ENCODE measurements at regions not wholly inside any gene's neighbourhood (a gene's known extent, or its start where the extent isn't known, plus 50 kb on each side); places are given as distances from the start of the nearest gene placed in this dataset.
"Not testable (repeated sequence)": the region's sequence is repeated elsewhere in the genome, so short reads cannot be mapped to it uniquely, and the experiment has no call there.

DNA sequence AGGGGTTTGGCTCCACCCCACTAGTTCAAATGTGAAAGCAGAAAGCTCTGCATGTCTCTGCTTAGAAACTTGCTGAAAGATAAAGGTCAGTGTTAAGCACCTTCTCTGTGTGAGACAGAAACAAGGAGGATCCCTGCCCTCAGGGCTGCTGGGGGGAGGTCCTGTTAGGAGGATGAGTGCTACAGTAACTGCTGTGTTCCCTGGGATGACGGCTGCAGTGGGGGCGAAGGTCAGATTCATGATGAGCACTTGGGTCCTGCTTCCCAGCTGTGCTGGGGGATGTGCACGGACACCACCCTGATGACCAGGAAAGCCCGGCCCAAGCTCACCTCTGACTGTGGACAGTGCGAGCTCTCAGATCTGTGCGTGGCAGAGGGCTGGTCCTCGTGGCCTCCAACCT lies 252.6 kb downstream of the DLL1 start:
- DNase-seq = no peak
- no TSS peak for BruUV-seq (replicated peaks)
- intact Hi-C loops (cut with micrococcal nuclease; ENCODE audit: unreplicated experiment) = no loop called here
- Mint-ChIP-seq H3K27ac (ENCODE audit: unreplicated experiment) (no peak overlapping the region), H3K4me1 (ENCODE audit: low read depth, unreplicated experiment) (no peaks in the 10 kb centered on the region), H3K4me3 (ENCODE audit: low read depth, unreplicated experiment) (no peak overlapping the region), H3K27me3 (ENCODE audit: unreplicated experiment) (peaks cover 33% of the 10 kb centered on the region), H3K36me3 (ENCODE audit: insufficient read depth, unreplicated experiment) (no peaks in the 10 kb centered on the region), H3K9me3 (ENCODE audit: low read depth, unreplicated experiment) (peaks cover 6% of the 10 kb centered on the region)
- CTCF ChIA-PET = no interaction called here
- TF ChIP-seq, protein P1, sequence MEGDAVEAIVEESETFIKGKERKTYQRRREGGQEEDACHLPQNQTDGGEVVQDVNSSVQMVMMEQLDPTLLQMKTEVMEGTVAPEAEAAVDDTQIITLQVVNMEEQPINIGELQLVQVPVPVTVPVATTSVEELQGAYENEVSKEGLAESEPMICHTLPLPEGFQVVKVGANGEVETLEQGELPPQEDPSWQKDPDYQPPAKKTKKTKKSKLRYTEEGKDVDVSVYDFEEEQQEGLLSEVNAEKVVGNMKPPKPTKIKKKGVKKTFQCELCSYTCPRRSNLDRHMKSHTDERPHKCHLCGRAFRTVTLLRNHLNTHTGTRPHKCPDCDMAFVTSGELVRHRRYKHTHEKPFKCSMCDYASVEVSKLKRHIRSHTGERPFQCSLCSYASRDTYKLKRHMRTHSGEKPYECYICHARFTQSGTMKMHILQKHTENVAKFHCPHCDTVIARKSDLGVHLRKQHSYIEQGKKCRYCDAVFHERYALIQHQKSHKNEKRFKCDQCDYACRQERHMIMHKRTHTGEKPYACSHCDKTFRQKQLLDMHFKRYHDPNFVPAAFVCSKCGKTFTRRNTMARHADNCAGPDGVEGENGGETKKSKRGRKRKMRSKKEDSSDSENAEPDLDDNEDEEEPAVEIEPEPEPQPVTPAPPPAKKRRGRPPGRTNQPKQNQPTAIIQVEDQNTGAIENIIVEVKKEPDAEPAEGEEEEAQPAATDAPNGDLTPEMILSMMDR (IDR thresholded peaks at IDR 0.05; ENCODE audit: unreplicated experiment) = no peak

DNA sequence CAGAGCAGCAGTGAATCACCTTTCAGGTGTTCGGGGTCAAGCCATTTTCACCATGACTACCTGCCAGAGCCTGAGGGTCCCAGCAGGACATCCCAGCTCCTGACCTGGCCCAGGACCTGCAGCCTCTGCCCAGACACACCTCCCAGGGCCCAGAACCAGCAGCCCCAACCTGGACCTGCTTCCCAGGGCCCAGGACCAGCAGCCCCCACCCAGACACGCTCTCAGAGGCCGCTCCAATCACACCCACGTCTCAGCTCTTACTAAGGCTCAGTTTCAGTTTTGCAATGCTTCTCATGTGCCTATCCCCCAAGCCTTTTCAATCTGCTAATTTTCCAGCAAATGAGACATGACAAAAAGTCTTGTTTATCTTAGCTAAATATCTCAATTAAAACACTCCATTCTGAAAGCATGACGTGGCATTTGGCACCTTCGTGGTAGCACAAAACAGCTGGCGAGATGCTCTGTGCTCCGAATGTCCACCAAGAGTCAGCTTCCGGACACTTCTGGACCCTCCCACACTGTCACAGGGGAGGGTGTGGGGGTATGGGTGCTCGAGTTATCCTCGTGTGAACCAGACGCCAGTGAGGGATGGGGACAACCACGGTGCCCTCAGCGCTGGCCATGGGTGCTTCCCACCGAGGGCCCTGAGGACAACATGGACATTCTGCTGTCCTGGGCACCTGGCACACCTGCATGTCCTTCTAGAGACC lies 253.2 kb downstream of the DLL1 start:
- Mint-ChIP-seq H3K9me3 (ENCODE audit: low read depth, unreplicated experiment) (peaks cover 7% of the 10 kb centered on the region), H3K36me3 (ENCODE audit: insufficient read depth, unreplicated experiment) (no peaks in the 10 kb centered on the region), H3K4me1 (ENCODE audit: low read depth, unreplicated experiment) (no peaks in the 10 kb centered on the region), H3K27me3 (ENCODE audit: unreplicated experiment) (peaks cover 39% of the 10 kb centered on the region), H3K4me3 (ENCODE audit: low read depth, unreplicated experiment) (no peak overlapping the region), H3K27ac (ENCODE audit: unreplicated experiment) (no peak overlapping the region)
- TF ChIP-seq, protein P1 (IDR thresholded peaks at IDR 0.05; ENCODE audit: unreplicated experiment) = no peak
- no TSS peak for BruUV-seq (replicated peaks)
- intact Hi-C loops (cut with micrococcal nuclease; ENCODE audit: unreplicated experiment) = no loop called here
- DNase-seq = no peak
- CTCF ChIA-PET = no interaction called here

DNA sequence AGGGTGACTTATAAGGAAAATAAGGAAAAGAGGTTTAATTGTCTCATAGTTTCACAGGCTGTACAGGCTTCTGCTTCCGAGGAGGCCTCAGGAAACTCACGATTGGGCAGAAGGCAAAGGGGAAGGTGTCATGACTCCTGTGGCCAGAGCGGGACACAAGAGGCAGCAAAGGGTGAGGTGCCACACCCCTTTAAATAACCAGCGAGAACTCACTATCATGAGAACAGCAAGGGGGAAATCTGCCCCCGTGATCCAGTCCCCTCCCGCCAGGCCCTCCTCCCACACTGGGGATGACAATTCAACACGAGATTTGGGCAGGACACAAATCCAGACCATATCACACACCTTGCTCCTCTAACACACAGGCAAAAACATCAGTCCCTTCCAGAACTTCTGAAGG lies 254.0 kb downstream of the DLL1 start:
- H3K4me1 Mint-ChIP-seq (ENCODE audit: low read depth, unreplicated experiment) = no peaks in the 10 kb centered on the region
- CTCF ChIA-PET = no interaction called here
- DNase-seq = no peak
- H3K36me3 Mint-ChIP-seq (ENCODE audit: insufficient read depth, unreplicated experiment) = no peaks in the 10 kb centered on the region
- intact Hi-C loops (cut with micrococcal nuclease; ENCODE audit: unreplicated experiment) = no loop called here
- no peak overlapping the region for H3K27ac Mint-ChIP-seq (ENCODE audit: unreplicated experiment)
- H3K4me3 Mint-ChIP-seq (ENCODE audit: low read depth, unreplicated experiment) = no peak overlapping the region
- BruUV-seq (replicated peaks) = no TSS peak
- H3K9me3 Mint-ChIP-seq (ENCODE audit: low read depth, unreplicated experiment) = peaks cover 7% of the 10 kb centered on the region
- TF ChIP-seq, protein P1 (IDR thresholded peaks at IDR 0.05; ENCODE audit: unreplicated experiment) = no peak
- H3K27me3 Mint-ChIP-seq (ENCODE audit: unreplicated experiment) = peaks cover 37% of the 10 kb centered on the region

DNA sequence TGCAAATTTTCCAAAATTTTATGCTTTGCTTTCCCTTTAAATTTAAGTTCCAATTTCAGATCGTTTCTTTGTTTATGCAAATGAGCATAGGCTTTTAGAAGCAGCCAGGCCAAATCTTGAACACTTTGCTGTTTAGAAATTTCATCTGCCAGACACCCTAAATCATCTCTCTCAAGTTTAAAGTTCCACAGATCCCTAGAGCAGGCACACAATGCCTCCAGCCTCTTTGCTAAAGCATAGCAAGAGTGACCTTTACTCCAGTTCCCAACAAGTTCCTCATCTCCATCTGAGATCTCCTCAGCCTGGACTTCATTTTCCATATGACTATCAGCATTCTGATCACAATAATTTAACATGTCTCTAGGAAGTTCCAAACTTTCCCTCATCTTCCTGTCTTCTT lies 254.5 kb downstream of the DLL1 start:
- H3K9me3 Mint-ChIP-seq (ENCODE audit: low read depth, unreplicated experiment); H3K36me3 Mint-ChIP-seq (ENCODE audit: insufficient read depth, unreplicated experiment); BruUV-seq (replicated peaks); intact Hi-C loops (cut with micrococcal nuclease; ENCODE audit: unreplicated experiment); CTCF ChIA-PET; H3K4me1 Mint-ChIP-seq (ENCODE audit: low read depth, unreplicated experiment); H3K27ac Mint-ChIP-seq (ENCODE audit: unreplicated experiment); DNase-seq; H3K4me3 Mint-ChIP-seq (ENCODE audit: low read depth, unreplicated experiment): not testable (repeated sequence)
- H3K27me3 Mint-ChIP-seq (ENCODE audit: unreplicated experiment) = peaks cover 31% of the 10 kb centered on the region

DNA sequence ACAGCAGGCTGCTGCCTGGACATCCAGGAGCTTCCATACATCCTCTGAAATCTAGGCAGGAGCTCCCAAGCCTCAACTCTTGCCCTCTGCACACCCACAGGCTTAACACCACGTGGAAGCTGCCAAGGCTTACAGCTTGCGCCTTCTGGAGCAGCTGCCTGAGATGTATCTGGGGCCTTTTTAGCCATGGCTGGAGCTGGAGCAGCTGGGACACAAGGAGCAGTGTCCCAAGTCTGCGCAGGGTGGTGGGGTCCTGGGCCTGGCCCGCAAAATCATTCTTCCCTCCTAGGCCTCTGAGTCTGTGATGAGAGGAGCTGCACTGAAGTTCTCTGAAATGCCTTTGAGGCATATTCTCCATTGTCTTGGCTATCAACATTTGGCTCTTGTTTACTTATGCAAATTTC lies 255.0 kb downstream of the DLL1 start:
- Mint-ChIP-seq H3K4me3 (ENCODE audit: low read depth, unreplicated experiment) (no peak overlapping the region), H3K4me1 (ENCODE audit: low read depth, unreplicated experiment) (no peaks in the 10 kb centered on the region), H3K27ac (ENCODE audit: unreplicated experiment) (no peak overlapping the region), H3K9me3 (ENCODE audit: low read depth, unreplicated experiment) (peaks cover 7% of the 10 kb centered on the region), H3K27me3 (ENCODE audit: unreplicated experiment) (peaks cover 27% of the 10 kb centered on the region), H3K36me3 (ENCODE audit: insufficient read depth, unreplicated experiment) (no peaks in the 10 kb centered on the region)
- BruUV-seq (replicated peaks) = no TSS peak
- intact Hi-C loops (cut with micrococcal nuclease; ENCODE audit: unreplicated experiment) = no loop called here
- no peak for DNase-seq
- TF ChIP-seq, protein P1 (IDR thresholded peaks at IDR 0.05; ENCODE audit: unreplicated experiment) = no peak
- CTCF ChIA-PET = no interaction called here
